HG03175 (cell line): ENCODE measurements at regions not wholly inside any gene's neighbourhood (a gene's known extent, or its start where the extent isn't known, plus 50 kb on each side); places are given as distances from the start of the nearest gene placed in this dataset.
"Not testable (repeated sequence)": the region's sequence is repeated elsewhere in the genome, so short reads cannot be mapped to it uniquely, and the experiment has no call there.

Experiments used
- ATAC-seq: cut with Tn5 transposase; IDR thresholded peaks from one replicate; pipeline ENCODE4 v1.9.1; 2021; ENCODE audit warnings: mild to moderate bottlenecking, moderate library complexity; ENCODE audit not compliant: unreplicated experiment

DNA sequence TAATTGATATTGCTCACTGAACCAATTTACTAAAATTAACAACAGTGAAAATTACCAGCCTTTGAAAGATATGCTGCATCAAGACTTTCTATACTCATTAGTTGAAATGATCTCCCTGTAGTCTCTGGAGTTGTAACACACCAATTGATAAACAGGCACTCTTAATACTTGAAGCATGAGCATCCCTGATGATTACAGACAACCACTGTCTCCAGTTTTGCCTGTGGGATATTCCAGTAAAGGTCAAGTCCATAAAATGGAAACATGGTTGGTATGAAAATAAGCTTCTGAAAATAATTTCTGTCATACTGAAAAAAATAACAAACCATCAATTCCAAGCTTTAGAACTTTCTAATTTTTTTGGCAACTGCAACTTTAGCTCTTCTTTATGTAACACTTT lies 405.8 kb downstream of the SPRY2 start:
- no peak for ATAC-seq

DNA sequence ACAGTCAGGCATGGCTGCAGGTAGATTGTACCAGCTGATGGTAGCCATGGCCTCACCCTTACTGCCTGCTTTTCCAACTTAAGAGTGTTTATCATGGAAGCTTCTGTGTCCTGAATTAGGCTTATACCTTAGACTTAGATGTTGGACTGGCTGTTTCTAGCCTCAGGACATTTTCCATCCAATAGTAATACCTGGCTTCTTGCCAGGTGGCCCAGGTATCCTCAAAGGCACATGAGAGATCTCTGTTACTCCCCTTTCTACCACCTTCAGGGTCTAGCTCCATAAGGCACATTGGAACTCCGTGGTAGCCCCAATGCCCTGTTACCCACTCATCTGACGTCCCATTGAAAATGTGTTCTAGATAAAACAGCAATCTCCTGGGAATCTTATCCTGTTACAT lies 407.5 kb downstream of the SPRY2 start:
- ATAC-seq = no peak

DNA sequence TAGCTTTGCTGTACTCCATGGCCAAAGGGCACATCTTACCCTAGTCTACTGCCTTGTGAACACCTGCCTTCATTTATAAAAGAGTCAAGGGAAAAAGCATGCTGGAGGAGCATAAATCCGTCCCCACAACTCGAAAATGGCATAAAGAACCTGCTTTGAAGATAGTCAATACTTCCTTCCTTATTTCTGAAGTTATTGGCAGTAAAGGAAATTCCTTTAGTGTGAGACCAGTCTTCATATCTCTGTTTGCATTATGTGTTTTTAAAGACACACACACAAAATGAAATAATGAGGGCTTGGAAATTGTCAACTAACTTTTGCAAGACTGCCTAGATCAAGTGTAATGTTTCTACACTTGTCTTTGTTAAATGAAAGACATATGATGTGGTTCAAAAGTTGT lies 408.4 kb downstream of the SPRY2 start:
- ATAC-seq = no peak

DNA sequence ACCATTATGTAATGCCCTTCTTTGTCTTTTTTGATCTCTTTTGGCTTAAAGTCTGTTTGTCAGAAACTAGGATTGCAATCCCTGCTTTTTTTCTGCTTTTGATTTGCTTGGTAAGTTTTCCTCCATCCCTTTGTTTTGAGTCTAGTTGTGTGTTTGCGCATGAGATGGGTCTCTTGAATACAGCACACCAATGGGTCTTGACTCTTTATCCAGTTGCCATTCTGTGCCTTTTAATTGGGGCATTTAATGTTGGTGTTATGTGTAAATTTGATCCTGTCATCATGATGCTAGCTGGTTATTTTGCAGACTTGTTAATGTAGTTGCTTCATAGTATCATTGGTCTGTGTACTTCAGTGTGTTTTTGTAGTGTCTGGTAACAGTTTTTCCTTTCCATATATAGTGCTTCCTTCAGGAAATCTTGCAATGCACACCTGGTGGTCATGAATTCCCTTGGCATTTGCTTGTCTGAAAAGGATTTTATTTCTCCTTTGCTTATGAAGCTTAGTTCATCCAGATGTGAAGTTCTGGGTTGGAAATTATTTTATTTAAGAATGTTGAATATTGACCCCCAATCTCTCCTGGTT lies 416.9 kb downstream of the SPRY2 start:
- ATAC-seq = not testable (repeated sequence)

- ATAC-seq = no peak
Measured at GRCh38 chr13:79919091-79919490, 421.8 kb downstream of the SPRY2 start.

- no peak for ATAC-seq
Measured at GRCh38 chr13:79918620-79919019, 422.3 kb downstream of the SPRY2 start.

GRCh38 chr13:79917628-79918027 lies 423.3 kb downstream of the SPRY2 start:
- no peak for ATAC-seq

DNA sequence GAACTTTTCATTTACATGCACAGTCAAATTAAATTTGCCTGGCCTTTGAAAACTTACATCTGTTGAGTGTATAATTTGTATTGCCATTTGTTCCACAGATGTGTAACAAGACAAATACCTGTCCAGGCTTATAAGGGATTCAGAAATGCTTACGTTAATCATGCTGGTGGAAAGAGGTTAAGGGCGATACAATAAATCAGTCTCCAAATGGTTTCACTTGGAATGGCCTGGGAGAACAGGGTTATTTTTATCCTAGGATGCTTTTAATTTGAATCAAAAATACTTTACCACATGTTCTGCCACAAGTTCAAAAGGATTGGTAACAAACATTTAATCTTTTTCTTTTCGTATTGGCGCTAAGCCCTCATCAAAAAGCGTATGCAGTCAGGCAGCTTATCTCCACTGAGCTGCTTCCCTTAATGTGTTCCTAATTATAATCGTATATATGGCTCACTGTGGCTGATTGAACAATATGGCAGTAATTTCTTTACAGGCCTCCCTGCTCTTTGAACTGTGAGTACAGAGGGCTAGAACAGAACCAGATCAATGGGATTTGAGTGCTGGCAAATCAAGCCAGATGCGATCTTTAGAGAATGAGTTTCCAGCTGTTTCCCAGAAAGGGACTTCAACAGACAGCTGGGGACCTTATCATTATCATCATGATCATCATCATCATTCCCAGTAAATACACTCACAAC lies 425.7 kb downstream of the SPRY2 start:
- ATAC-seq = no peak

- no peak for ATAC-seq
Measured at GRCh38 chr13:79913141-79913827, 427.6 kb downstream of the SPRY2 start.

DNA sequence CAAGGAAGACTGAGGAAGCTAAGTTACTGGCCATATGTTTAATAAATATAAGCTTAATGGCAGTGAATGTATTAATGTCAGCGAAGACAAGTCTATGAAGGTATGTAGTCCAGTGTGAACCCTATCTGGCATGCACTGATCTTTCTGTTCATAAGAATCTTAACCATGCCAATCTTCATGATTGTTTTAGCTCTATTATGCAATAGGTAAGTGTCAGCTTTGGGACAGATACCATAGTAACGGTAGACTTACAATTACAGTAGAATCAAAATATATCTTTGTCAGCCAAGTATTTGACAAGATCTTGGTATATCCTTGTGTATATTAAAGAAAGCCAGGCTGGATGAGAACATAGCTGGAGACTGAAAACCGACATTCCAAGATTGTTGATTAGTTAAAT lies 428.5 kb downstream of the SPRY2 start:
- no peak for ATAC-seq

GRCh38 chr13:79910875-79911540 lies 429.9 kb downstream of the SPRY2 start:
- ATAC-seq = no peak

GRCh38 chr13:79909644-79910043 lies 428.7 kb downstream of the NDFIP2 start:
- no peak for ATAC-seq

DNA sequence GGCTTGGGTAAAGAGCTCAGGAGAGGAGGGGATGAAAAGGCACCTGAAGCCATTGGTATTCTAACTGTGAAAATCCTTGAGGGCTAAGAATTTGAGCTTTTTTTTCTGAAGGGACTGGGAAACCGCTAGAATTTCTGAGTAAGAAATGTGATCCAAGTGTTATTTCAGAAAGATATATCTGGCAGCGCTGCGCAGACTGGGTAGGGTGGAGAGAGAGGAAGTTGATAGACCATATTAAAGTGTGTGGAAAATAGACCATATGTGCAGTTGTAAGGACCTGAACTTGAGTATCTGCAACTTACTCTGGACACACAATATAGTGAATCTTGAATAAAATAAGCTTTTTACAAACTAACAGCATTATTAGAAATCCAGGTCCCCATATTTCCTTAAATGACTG lies 427.4 kb downstream of the NDFIP2 start:
- no peak for ATAC-seq

GRCh38 chr13:79907527-79907926 lies 426.6 kb downstream of the NDFIP2 start:
- ATAC-seq = no peak

GRCh38 chr13:79906345-79906744 lies 425.4 kb downstream of the NDFIP2 start:
- no peak for ATAC-seq

DNA sequence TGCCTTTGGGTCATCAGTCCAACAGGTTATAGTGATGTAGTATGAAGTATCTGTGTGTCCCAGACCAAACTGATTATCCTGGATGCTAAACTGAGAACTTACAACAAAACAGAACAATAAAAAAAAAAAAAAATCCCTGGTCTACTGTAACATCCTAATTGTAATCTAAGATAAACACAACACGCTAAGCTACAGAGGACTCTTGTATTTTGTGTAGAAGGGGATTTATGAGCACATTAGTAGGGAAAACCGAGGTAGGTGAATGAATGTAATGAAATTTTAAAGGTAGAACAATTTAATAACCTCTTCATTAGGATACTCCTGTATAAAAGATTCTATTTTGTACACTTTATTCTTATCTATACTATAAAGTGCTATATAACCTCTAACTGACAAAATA lies 424.1 kb downstream of the NDFIP2 start:
- ATAC-seq = no peak

DNA sequence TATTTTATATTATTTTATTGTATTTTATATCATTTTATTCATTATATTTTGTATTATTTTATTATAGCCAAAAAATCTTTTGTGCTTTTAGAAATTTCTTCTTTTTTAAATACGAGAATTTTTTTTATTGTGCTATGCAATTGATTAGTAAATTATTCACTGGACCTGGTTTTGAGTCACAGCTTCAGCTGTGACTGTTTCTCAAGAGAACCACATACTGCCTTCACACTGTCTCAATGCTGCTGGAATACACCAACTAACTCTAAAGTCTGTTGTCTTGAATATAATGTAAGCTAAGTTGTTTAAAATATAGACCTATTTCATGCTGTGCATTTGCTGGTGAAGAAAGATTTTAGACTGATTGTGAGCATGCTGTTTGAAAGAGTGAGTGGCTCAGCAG lies 423.6 kb downstream of the NDFIP2 start:
- no peak for ATAC-seq

GRCh38 chr13:79901336-79901735 lies 420.4 kb downstream of the NDFIP2 start:
- ATAC-seq = no peak

- ATAC-seq = no peak
Measured at GRCh38 chr13:79900356-79900755, 419.4 kb downstream of the NDFIP2 start.

DNA sequence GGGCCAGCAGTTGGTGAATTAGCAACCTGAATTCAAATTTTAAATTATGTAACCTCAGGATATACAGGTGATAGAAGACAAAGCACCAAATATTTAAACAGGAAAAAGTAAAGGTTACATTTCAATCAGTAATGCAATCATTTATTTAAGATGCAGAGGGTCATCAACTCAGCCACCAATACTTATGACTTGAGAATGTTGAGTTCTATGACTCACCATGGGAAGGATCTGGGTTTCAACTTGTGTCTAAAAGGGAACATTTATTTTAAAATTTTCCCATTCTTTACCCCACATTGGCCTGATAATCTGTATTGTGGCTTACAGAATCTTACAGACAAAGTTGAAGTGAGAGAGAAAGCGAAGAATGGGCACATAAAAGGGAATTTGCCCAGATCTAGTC lies 418.0 kb downstream of the NDFIP2 start:
- ATAC-seq = no peak

- no peak for ATAC-seq
Measured at GRCh38 chr13:79898202-79898826, 417.4 kb downstream of the NDFIP2 start.
